PC-3 (cell line): ENCODE measurements at regions not wholly inside any gene's neighbourhood (a gene's known extent, or its start where the extent isn't known, plus 50 kb on each side); places are given as distances from the start of the nearest gene placed in this dataset.

Experiments used
- EZH2phosphoT487 ChIP-seq: fragments of 300-600 bp; sonication (generic); IDR thresholded peaks from 2 replicates; pipeline ENCODE4 v1.6.1; 2018; ENCODE audit warnings: mild to moderate bottlenecking, antibody characterized with exemption, low read length, borderline replicate concordance
- TF ChIP-seq, protein P1 (sequence below): fragments of 300-600 bp; sonication (generic); conservative IDR thresholded peaks from 2 replicates; pipeline ENCODE4 v1.5.1; 2017; ENCODE audit warnings: antibody characterized with exemption, low read depth, mild to moderate bottlenecking, low read length

DNA sequence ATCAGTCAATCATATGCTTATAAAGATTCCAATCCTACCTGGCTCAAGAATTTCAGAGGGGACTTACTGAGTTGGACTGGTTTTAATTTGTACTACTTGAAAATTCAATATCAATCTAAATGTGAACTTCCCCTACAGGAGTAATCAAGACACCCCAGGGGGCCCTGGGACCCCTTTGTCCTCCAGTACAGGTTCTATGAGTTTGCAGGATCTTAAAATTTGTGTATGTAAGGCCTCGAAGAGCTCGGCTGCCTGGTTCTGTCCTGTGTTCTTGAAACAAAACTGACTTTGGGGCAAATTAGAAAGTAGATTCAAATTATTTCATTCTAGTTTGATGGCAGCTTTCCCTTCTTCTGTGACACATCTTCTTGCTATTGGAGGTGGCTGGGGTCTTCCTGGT is 261.3 kb downstream of the KCNRG start:
- TF ChIP-seq, protein P1, sequence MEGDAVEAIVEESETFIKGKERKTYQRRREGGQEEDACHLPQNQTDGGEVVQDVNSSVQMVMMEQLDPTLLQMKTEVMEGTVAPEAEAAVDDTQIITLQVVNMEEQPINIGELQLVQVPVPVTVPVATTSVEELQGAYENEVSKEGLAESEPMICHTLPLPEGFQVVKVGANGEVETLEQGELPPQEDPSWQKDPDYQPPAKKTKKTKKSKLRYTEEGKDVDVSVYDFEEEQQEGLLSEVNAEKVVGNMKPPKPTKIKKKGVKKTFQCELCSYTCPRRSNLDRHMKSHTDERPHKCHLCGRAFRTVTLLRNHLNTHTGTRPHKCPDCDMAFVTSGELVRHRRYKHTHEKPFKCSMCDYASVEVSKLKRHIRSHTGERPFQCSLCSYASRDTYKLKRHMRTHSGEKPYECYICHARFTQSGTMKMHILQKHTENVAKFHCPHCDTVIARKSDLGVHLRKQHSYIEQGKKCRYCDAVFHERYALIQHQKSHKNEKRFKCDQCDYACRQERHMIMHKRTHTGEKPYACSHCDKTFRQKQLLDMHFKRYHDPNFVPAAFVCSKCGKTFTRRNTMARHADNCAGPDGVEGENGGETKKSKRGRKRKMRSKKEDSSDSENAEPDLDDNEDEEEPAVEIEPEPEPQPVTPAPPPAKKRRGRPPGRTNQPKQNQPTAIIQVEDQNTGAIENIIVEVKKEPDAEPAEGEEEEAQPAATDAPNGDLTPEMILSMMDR: no peak
- TF ChIP-seq EZH2phosphoT487: no peak
